ENCODE measurements at regions not wholly inside any gene's neighbourhood (a gene's known extent, or its start where the extent isn't known, plus 50 kb on each side); places are given as distances from the start of the nearest gene placed in this dataset.

- Histone ChIP-seq H3K9me1 (ENCODE audit: control insufficient read depth, extremely low read depth, insufficient read depth, low read length) (no peaks in the 10 kb centered on the region), H2AFZ (ENCODE audit: control insufficient read depth, low read length) (no peak overlapping the region), H4K20me1 (ENCODE audit: control insufficient read depth, extremely low read depth, insufficient read depth, low read length) (no peaks in the 10 kb centered on the region), H3K4me1 (ENCODE audit: control insufficient read depth, extremely low read depth, insufficient read depth, low read length) (no peaks in the 10 kb centered on the region), H3K27me3 (ENCODE audit: control insufficient read depth, extremely low read depth, insufficient read depth, low read length) (peaks cover 3% of the 10 kb centered on the region), H3K4me3 (ENCODE audit: control insufficient read depth in 2 of 3, extremely low read depth in 1 of 3, insufficient read depth in 2 of 3, low read depth in 1 of 3, low read length in 3 of 3) (no peak overlapping the region), H3K79me2 (ENCODE audit: control insufficient read depth, insufficient read depth, low read length) (no peaks in the 10 kb centered on the region), H3K9ac (ENCODE audit: control insufficient read depth, extremely low read depth, insufficient read depth, low read length) (no peak overlapping the region), H3K4me2 (ENCODE audit: control insufficient read depth, extremely low read depth, insufficient read depth, low read depth, low read length) (no peak overlapping the region), H3K9me3 (ENCODE audit: control insufficient read depth, low read depth, low read length) (no peaks in the 10 kb centered on the region), H3K36me3 (ENCODE audit: control insufficient read depth in 2 of 2, extremely low read depth in 1 of 2, insufficient read depth in 2 of 2, low read length in 2 of 2) (no peaks in the 10 kb centered on the region), H3K27ac (ENCODE audit: control insufficient read depth, insufficient read depth, low read length) (no peak overlapping the region)
- dilution Hi-C loops (cut with MboI; ENCODE audit: extremely low pct_ligation_motif_present, low sequenced_read_pairs): no loop called here
- TF ChIP-seq EZH2 (IDR thresholded peaks at IDR 0.05; ENCODE audit: low read length) (no peak), CTCF (optimal IDR thresholded peaks at IDR 0.05 in 1 of 3, IDR thresholded peaks at IDR 0.05 in 1 of 3, conservative IDR thresholded peaks at IDR 0.05 in 1 of 3; ENCODE audit: extremely low read depth in 1 of 3, insufficient read depth in 2 of 3, low read length in 3 of 3) (no peak)
- no peak for DNase-seq (ENCODE audit: low read depth, low spot score)
- no peak for FAIRE-seq
These were observed 127.2 kb upstream of the ZNF366 start for GRCh38 chr5:72634444-72634843.

- Histone ChIP-seq H3K9me3 (ENCODE audit: control insufficient read depth, low read depth, low read length) (no peaks in the 10 kb centered on the region), H3K4me3 (ENCODE audit: control insufficient read depth in 2 of 3, extremely low read depth in 1 of 3, insufficient read depth in 2 of 3, low read depth in 1 of 3, low read length in 3 of 3) (no peak overlapping the region), H3K27ac (ENCODE audit: control insufficient read depth, insufficient read depth, low read length) (no peak overlapping the region), H3K36me3 (ENCODE audit: control insufficient read depth in 2 of 2, extremely low read depth in 1 of 2, insufficient read depth in 2 of 2, low read length in 2 of 2) (no peaks in the 10 kb centered on the region), H4K20me1 (ENCODE audit: control insufficient read depth, extremely low read depth, insufficient read depth, low read length) (no peaks in the 10 kb centered on the region), H3K27me3 (ENCODE audit: control insufficient read depth, extremely low read depth, insufficient read depth, low read length) (peaks cover 3% of the 10 kb centered on the region), H3K9me1 (ENCODE audit: control insufficient read depth, extremely low read depth, insufficient read depth, low read length) (no peaks in the 10 kb centered on the region), H2AFZ (ENCODE audit: control insufficient read depth, low read length) (no peak overlapping the region), H3K4me1 (ENCODE audit: control insufficient read depth, extremely low read depth, insufficient read depth, low read length) (no peaks in the 10 kb centered on the region), H3K79me2 (ENCODE audit: control insufficient read depth, insufficient read depth, low read length) (no peaks in the 10 kb centered on the region), H3K9ac (ENCODE audit: control insufficient read depth, extremely low read depth, insufficient read depth, low read length) (no peak overlapping the region), H3K4me2 (ENCODE audit: control insufficient read depth, extremely low read depth, insufficient read depth, low read depth, low read length) (no peak overlapping the region)
- dilution Hi-C loops (cut with MboI; ENCODE audit: extremely low pct_ligation_motif_present, low sequenced_read_pairs): no loop called here
- TF ChIP-seq EZH2 (IDR thresholded peaks at IDR 0.05; ENCODE audit: low read length): no peak
- TF ChIP-seq CTCF (optimal IDR thresholded peaks at IDR 0.05 in 1 of 3, IDR thresholded peaks at IDR 0.05 in 1 of 3, conservative IDR thresholded peaks at IDR 0.05 in 1 of 3; ENCODE audit: extremely low read depth in 1 of 3, insufficient read depth in 2 of 3, low read length in 3 of 3): no peak
- no peak for FAIRE-seq
- no peak for DNase-seq (ENCODE audit: low read depth, low spot score)
These were observed 126.4 kb upstream of the ZNF366 start for GRCh38 chr5:72633649-72634048.
